ENCODE measurements at regions not wholly inside any gene's neighbourhood (a gene's known extent, or its start where the extent isn't known, plus 50 kb on each side); places are given as distances from the start of the nearest gene placed in this dataset.

DNA sequence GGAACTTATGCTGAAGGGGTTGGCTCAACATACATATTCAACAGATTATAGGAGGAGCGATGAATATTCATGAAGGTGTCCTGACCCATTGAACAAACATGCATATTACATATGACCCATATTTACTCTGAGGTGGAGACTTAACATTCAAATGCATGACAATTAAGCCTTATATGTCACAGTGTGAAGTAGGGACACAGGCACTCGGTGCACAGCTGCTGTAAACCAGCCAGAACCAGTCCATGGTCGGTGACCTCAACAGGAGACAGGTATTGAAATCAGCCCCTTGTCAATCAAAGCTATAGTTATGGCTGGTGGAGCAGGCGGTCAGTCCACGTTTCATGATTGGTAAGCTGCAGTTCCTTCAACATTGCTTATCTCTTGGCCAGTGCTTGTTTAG is 347.3 kb downstream of the THBS2 start:
- no peak overlapping the region for H3K9ac ChIP-seq (ENCODE audit: low read depth in 2 of 2, low read length in 2 of 2)
- intact Hi-C loops (cut with DNase I): no loop called here
- no peaks in the 10 kb centered on the region for H3K4me1 ChIP-seq
- H3K27ac ChIP-seq: no peak overlapping the region
- H3K27me3 ChIP-seq: no peaks in the 10 kb centered on the region
- no peak overlapping the region for H3K4me3 ChIP-seq
- no peaks in the 10 kb centered on the region for H3K9me3 ChIP-seq
- H3K36me3 ChIP-seq: no peaks in the 10 kb centered on the region
- DNase-seq: no peak
- TF ChIP-seq, protein P1, sequence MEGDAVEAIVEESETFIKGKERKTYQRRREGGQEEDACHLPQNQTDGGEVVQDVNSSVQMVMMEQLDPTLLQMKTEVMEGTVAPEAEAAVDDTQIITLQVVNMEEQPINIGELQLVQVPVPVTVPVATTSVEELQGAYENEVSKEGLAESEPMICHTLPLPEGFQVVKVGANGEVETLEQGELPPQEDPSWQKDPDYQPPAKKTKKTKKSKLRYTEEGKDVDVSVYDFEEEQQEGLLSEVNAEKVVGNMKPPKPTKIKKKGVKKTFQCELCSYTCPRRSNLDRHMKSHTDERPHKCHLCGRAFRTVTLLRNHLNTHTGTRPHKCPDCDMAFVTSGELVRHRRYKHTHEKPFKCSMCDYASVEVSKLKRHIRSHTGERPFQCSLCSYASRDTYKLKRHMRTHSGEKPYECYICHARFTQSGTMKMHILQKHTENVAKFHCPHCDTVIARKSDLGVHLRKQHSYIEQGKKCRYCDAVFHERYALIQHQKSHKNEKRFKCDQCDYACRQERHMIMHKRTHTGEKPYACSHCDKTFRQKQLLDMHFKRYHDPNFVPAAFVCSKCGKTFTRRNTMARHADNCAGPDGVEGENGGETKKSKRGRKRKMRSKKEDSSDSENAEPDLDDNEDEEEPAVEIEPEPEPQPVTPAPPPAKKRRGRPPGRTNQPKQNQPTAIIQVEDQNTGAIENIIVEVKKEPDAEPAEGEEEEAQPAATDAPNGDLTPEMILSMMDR (IDR thresholded peaks at IDR 0.05): no peak

DNA sequence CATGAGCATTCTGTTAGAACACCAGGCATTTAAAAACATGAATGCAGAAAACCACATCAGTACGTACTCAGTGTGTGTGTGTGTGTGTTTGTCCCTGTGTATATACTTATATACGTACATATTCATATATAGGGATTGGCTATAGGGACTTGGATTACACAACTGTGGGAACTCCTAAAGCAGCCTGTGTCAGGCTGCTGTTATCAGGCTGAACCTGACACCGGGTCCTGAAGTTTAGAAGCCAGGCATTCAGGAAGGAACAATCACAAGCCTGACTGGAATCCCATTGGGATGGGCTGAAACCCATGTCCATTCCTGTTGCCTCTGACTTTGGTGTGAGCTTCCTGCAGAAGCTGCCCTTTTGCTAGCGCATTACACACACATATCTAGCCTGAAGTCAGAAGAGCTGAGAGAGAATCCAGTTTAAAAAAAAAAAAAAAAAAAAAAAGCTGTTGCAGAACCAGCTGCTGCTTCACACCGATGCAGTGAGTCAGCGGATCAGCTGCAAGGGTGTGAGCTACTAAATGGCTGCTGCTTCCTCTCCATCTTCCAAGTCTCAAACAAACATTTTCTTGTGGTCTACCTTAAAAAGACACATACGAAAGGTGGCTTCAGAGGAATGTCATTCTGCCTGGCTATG is 348.1 kb downstream of the THBS2 start:
- H3K27me3 ChIP-seq: no peaks in the 10 kb centered on the region
- H3K4me1 ChIP-seq: no peaks in the 10 kb centered on the region
- TF ChIP-seq, protein P1 (IDR thresholded peaks at IDR 0.05): no peak
- intact Hi-C loops (cut with DNase I): no loop called here
- no peaks in the 10 kb centered on the region for H3K9me3 ChIP-seq
- no peak overlapping the region for H3K27ac ChIP-seq
- no peak for DNase-seq
- H3K4me3 ChIP-seq: no peak overlapping the region
- no peak overlapping the region for H3K9ac ChIP-seq (ENCODE audit: low read depth in 2 of 2, low read length in 2 of 2)
- no peaks in the 10 kb centered on the region for H3K36me3 ChIP-seq

DNA sequence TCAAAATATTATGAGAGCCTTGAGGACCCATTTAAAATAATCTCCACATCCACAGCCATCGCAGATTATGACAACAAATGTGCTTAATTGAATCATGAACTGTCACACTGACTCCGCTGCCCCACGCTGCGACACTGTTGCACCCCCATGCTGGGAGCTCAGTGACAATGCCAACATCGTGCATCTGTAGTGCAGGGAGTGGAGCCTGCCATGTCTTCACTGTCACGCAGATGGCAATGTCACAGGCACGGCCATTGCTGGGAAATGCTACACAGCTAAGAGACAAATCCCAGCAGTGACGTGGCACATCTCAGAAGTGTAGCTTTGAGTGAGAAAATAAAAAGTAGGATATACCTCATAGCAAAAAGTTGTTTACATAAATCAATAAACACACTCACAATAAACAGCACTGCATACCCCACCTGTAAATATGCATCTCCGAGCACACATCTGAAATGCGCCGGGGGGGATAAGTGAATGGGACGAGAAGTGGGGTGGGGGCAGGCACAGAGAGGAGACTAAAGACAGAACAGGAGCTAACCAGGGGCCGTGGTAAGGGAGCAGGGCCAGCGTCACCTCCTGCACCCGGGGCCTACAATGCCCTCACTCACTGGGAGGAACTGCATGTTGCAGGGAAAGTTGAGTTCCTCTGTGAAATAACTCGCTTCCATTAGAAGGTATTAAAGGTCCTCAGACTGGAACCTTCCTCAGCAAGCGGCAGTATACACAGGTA is 349.9 kb downstream of the THBS2 start:
- Histone ChIP-seq H3K4me3 (no peak overlapping the region), H3K36me3 (no peaks in the 10 kb centered on the region), H3K27me3 (no peaks in the 10 kb centered on the region), H3K4me1 (no peaks in the 10 kb centered on the region), H3K27ac (no peak overlapping the region), H3K9ac (ENCODE audit: low read depth in 2 of 2, low read length in 2 of 2) (no peak overlapping the region), H3K9me3 (no peaks in the 10 kb centered on the region)
- DNase-seq: no peak
- TF ChIP-seq, protein P1 (IDR thresholded peaks at IDR 0.05): no peak
- intact Hi-C loops (cut with DNase I): no loop called here

DNA sequence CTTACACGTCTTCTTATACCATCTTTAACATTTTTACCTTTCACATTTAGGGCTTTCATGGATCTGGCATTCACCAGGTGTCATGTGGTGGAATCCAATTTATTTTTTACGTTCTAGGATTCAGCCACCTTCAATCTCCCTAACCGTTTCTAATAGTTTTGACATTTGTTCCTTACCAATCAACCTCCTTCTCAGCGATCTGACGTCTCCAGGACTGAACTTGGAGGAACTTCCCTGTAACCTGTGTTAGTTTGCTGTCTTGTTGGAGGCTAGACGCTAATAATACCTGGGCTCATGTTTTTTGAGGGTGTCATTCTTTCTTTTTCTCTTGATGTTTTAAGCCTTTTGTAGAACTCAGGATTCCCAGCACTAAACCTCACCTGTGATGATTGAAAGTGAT is 351.6 kb downstream of the THBS2 start:
- no peak for DNase-seq
- H3K9me3 ChIP-seq: no peaks in the 10 kb centered on the region
- intact Hi-C loops (cut with DNase I): no loop called here

DNA sequence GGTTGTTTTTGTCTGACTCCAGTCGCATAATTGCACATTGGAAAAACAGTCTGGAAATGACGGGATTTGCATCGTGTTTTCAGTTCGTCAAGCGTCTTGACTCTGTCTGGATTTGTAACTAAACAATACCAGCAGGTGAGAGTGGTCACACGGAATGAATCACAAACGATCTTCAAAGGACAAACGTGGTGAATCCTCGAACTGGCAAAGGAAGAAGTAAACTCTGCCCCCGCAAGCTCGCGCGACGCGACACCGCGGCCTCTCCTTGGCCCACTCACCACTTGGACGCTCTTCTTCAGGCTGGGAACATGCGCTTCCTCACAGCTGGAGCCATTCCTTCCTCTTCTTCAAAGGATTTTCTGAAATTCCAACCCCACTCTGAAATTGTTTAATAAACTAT is 352.6 kb downstream of the THBS2 start:
- H3K4me3 ChIP-seq: no peak overlapping the region
- intact Hi-C loops (cut with DNase I): no loop called here

More for the DNA sequence above, 351.6 kb downstream of the THBS2 start:
- Histone ChIP-seq H3K4me3 (no peak overlapping the region), H3K27ac (no peak overlapping the region), H3K9ac (ENCODE audit: low read depth in 2 of 2, low read length in 2 of 2) (no peak overlapping the region), H3K4me1 (no peaks in the 10 kb centered on the region), H3K27me3 (no peaks in the 10 kb centered on the region), H3K36me3 (no peaks in the 10 kb centered on the region)
- TF ChIP-seq, protein P1 (IDR thresholded peaks at IDR 0.05): no peak

More for the DNA sequence above, 352.6 kb downstream of the THBS2 start:
- H3K9me3 ChIP-seq: no peaks in the 10 kb centered on the region
- H3K9ac ChIP-seq (ENCODE audit: low read depth in 2 of 2, low read length in 2 of 2): no peak overlapping the region
- H3K36me3 ChIP-seq: no peaks in the 10 kb centered on the region
- no peaks in the 10 kb centered on the region for H3K4me1 ChIP-seq
- TF ChIP-seq, protein P1 (IDR thresholded peaks at IDR 0.05): no peak
- no peaks in the 10 kb centered on the region for H3K27me3 ChIP-seq
- H3K27ac ChIP-seq: no peak overlapping the region
- DNase-seq: no peak
